CD4-positive, alpha-beta memory T cell (primary cell): ENCODE measurements at regions not wholly inside any gene's neighbourhood (a gene's known extent, or its start where the extent isn't known, plus 50 kb on each side); places are given as distances from the start of the nearest gene placed in this dataset.

Experiments
- CTCF ChIA-PET: fragments of 350-600 bp; sonication (Branson Sonifier 250); formaldehyde crosslinking; loops from one replicate; lab custom pipeline; 2021; ENCODE audit warnings: inconsistent platforms; ENCODE audit not compliant: partially characterized antibody; lab: Charles Lee
- POLR2A ChIA-PET: fragments of 350-600 bp; sonication (Branson Sonifier 250); formaldehyde crosslinking; loops from one replicate; lab custom pipeline; 2021; ENCODE audit not compliant: partially characterized antibody; lab: Charles Lee
- DNase-seq, 5 donors: peaks; one replicate each; pipeline versions ENCODE4 v3.0.0 to v3.0.0-alpha.2; 2020 to 2022; ENCODE audit warnings: mixed read lengths in 1 of 5
- H3K27ac ChIP-seq: one replicate; pipeline ENCODE4 v1.7.0; 2013; ENCODE audit warnings: low read depth, low read length
- H3K27me3 ChIP-seq: 2 replicates; pipeline ENCODE4 v1.7.0; 2013; ENCODE audit warnings: mild to moderate bottlenecking, low read length, moderate library complexity; ENCODE audit not compliant: insufficient read depth
- H3K36me3 ChIP-seq: 2 replicates; pipeline ENCODE4 v1.7.0; 2013; ENCODE audit warnings: mild to moderate bottlenecking, low read length, moderate library complexity; ENCODE audit not compliant: insufficient read depth
- H3K4me1 ChIP-seq: 2 replicates; pipeline ENCODE4 v1.7.0; 2013; ENCODE audit warnings: mild to moderate bottlenecking, low read length, moderate library complexity; ENCODE audit not compliant: insufficient read depth
- H3K4me3 ChIP-seq, 2 donors: one replicate each; pipeline ENCODE4 v1.7.0; 2013; ENCODE audit warnings: low read length in 2 of 2, mild to moderate bottlenecking in 1 of 2
- H3K9me3 ChIP-seq, 2 donors: one replicate each; pipeline ENCODE4 v1.7.0; 2013; ENCODE audit warnings: low read length in 2 of 2, control low read depth in 1 of 2; ENCODE audit not compliant: control insufficient read depth in 1 of 2
- H3K27ac Mint-ChIP-seq, 7 donors: one replicate each; pipeline ENCODE4 v1.8.0; 2020 to 2021; ENCODE audit warnings: mixed read lengths in 7 of 7, mild to moderate bottlenecking in 6 of 7, inconsistent platforms in 3 of 7, moderate library complexity in 3 of 7
- H3K27me3 Mint-ChIP-seq, 2 donors: one replicate each; pipeline ENCODE4 v1.8.0; 2020 to 2021; ENCODE audit warnings: mixed read lengths in 2 of 2
- H3K36me3 Mint-ChIP-seq, 2 donors: one replicate each; pipeline ENCODE4 v1.8.0; 2020 to 2021; ENCODE audit warnings: mixed read lengths in 2 of 2, inconsistent platforms in 1 of 2, mild to moderate bottlenecking in 1 of 2
- H3K4me1 Mint-ChIP-seq, 4 donors: one replicate each; pipeline ENCODE4 v1.8.0; 2020 to 2021; ENCODE audit warnings: mixed read lengths in 4 of 4, mild to moderate bottlenecking in 1 of 4
- H3K4me3 Mint-ChIP-seq, 8 donors: one replicate each; pipeline ENCODE4 v1.8.0; 2020 to 2021; ENCODE audit warnings: mixed read lengths in 8 of 8, mild to moderate bottlenecking in 7 of 8, moderate library complexity in 6 of 8, inconsistent platforms in 3 of 8
- H3K9me3 Mint-ChIP-seq, 8 donors: one replicate each; pipeline ENCODE4 v1.8.0; 2020 to 2021; ENCODE audit warnings: mixed read lengths in 8 of 8, mild to moderate bottlenecking in 5 of 8, inconsistent platforms in 3 of 8, moderate library complexity in 1 of 8
- intact Hi-C: fragments of 100-400 bp; cut with micrococcal nuclease; formaldehyde crosslinking; loops from one replicate; pipeline ENCODE4 v1.15.1; 2023

GRCh38 chr4:169859366-169860216, 101.8 kb upstream of the HPF1 start:
- no peak overlapping the region for H3K27ac ChIP-seq
- Mint-ChIP-seq H3K27ac (no peak overlapping the region), H3K4me3 (no peak overlapping the region), H3K4me1 (no peaks in the 10 kb centered on the region), H3K27me3 (peaks cover 0 to 3% of the 10 kb centered on the region in 2 donors), H3K9me3 (no peaks in the 10 kb centered on the region), H3K36me3 (no peaks in the 10 kb centered on the region)
- no peak overlapping the region for H3K4me3 ChIP-seq
- H3K36me3 ChIP-seq = no peaks in the 10 kb centered on the region
- H3K27me3 ChIP-seq = no peaks in the 10 kb centered on the region
- ChIA-PET CTCF (no interaction called here), POLR2A (no interaction called here)
- H3K4me1 ChIP-seq = no peaks in the 10 kb centered on the region
- intact Hi-C loops = no loop called here
- H3K9me3 ChIP-seq = no peaks in the 10 kb centered on the region
- no peak for DNase-seq

DNA sequence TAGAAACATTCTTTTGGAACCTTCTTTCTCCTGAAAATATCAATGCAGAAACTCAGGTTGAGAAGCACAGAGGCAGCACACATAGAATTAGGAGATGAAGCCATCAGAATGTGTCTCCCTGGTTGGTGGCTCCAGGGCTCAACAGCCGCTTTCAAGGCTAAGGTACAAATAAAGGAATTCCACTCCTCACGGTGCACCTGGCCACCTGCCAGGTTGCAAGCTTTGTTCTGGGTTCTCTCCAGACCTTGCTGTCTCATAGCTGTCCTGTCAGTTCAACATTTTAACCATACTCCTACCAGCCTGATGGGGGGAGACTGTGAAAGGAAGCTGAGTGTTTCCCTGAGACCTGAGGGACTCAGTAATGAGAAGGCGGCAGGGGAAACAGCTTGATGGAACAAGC, 96.3 kb upstream of the HPF1 start:
- Mint-ChIP-seq H3K4me1 (no peaks in the 10 kb centered on the region), H3K9me3 (no peaks in the 10 kb centered on the region), H3K4me3 (no peak overlapping the region), H3K36me3 (no peaks in the 10 kb centered on the region), H3K27me3 (peaks cover 6 to 13% of the 10 kb centered on the region in 2 donors), H3K27ac (no peak overlapping the region)
- no peak for DNase-seq
- no peaks in the 10 kb centered on the region for H3K4me1 ChIP-seq
- no peaks in the 10 kb centered on the region for H3K9me3 ChIP-seq
- POLR2A ChIA-PET = no interaction called here
- H3K4me3 ChIP-seq = no peak overlapping the region
- H3K36me3 ChIP-seq = no peaks in the 10 kb centered on the region
- intact Hi-C loops = no loop called here
- H3K27ac ChIP-seq = no peak overlapping the region
- CTCF ChIA-PET = no interaction called here
- H3K27me3 ChIP-seq = no peaks in the 10 kb centered on the region

- Histone ChIP-seq H3K36me3 (no peaks in the 10 kb centered on the region), H3K27me3 (no peaks in the 10 kb centered on the region), H3K9me3 (no peaks in the 10 kb centered on the region), H3K27ac (no peak overlapping the region), H3K4me1 (no peaks in the 10 kb centered on the region), H3K4me3 (no peak overlapping the region)
- H3K27me3 Mint-ChIP-seq = peaks cover 10 to 17% of the 10 kb centered on the region in 2 donors
- DNase-seq = no peak
- POLR2A ChIA-PET = no interaction called here
- H3K4me3 Mint-ChIP-seq = no peak overlapping the region
- no peaks in the 10 kb centered on the region for H3K9me3 Mint-ChIP-seq
- intact Hi-C loops = no loop called here
- H3K27ac Mint-ChIP-seq = no peak overlapping the region
- CTCF ChIA-PET = no interaction called here
- no peaks in the 10 kb centered on the region for H3K4me1 Mint-ChIP-seq
- H3K36me3 Mint-ChIP-seq = no peaks in the 10 kb centered on the region
Observed at GRCh38 chr4:169852481-169852880, 94.7 kb upstream of the HPF1 start.

DNA sequence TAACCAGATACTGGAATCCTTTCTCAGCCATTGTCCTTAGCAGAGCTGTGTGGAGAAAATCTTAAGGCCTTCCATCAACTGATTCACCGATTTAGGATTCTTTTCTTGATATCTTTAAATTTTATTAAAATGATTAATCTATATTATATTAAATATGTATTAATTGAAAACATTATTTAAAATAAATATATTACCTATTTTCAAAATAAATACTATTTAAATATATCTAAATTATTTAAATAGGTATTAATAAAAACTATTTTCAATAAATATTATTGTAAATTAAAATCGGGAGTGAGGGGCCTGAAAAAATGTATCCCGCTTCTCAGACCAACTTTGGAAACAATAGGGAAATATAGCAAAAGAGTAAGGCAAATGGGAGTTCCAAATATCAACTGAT, 94.0 kb upstream of the HPF1 start:
- no peak overlapping the region for H3K4me3 ChIP-seq
- no peak overlapping the region for H3K27ac ChIP-seq
- H3K27me3 ChIP-seq = no peaks in the 10 kb centered on the region
- peaks cover 10 to 17% of the 10 kb centered on the region in 2 donors for H3K27me3 Mint-ChIP-seq
- POLR2A ChIA-PET = no interaction called here
- no peak overlapping the region for H3K27ac Mint-ChIP-seq
- DNase-seq = no peak
- H3K4me1 ChIP-seq = no peaks in the 10 kb centered on the region
- H3K36me3 Mint-ChIP-seq = no peaks in the 10 kb centered on the region
- no peaks in the 10 kb centered on the region for H3K4me1 Mint-ChIP-seq
- no peaks in the 10 kb centered on the region for H3K36me3 ChIP-seq
- intact Hi-C loops = no loop called here
- no peak overlapping the region for H3K4me3 Mint-ChIP-seq
- CTCF ChIA-PET = interaction anchor here (1.2 kb wide), 1 partner anchor 42 kb away, joined by 3 read pairs; no protein-coding TSS in a partner anchor
- no peaks in the 10 kb centered on the region for H3K9me3 Mint-ChIP-seq
- H3K9me3 ChIP-seq = no peaks in the 10 kb centered on the region

DNA sequence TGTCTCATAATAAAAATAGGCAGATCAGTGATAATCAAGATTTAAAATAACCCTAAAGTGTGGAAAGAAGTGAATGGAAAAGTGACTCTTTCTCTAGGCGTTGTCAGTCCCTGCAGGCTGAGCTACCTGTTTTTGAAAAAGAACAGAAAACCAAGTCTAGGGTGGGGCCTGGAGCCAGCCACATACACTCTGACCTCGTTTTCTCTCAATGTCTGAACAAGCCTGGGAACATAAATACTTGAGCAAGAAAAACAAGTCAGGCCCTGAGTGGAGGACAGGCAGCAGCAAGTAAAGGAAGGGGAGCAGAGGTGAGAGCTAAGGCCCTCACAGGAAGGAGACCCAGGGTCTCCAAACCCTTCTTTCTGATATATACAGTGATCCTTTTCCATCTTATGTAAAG, 91.7 kb upstream of the HPF1 start:
- Histone ChIP-seq H3K27ac (no peak overlapping the region), H3K9me3 (no peaks in the 10 kb centered on the region), H3K4me1 (no peaks in the 10 kb centered on the region), H3K36me3 (no peaks in the 10 kb centered on the region), H3K4me3 (no peak overlapping the region), H3K27me3 (no peaks in the 10 kb centered on the region)
- DNase-seq = no peak
- H3K27me3 Mint-ChIP-seq = peaks cover 10 to 22% of the 10 kb centered on the region in 2 donors
- no peak overlapping the region for H3K4me3 Mint-ChIP-seq
- no peak overlapping the region for H3K27ac Mint-ChIP-seq
- no peaks in the 10 kb centered on the region for H3K9me3 Mint-ChIP-seq
- ChIA-PET POLR2A (no interaction called here), CTCF (no interaction called here)
- H3K4me1 Mint-ChIP-seq = no peaks in the 10 kb centered on the region
- H3K36me3 Mint-ChIP-seq = no peaks in the 10 kb centered on the region
- intact Hi-C loops = no loop called here

GRCh38 chr4:169848018-169848417, 90.3 kb upstream of the HPF1 start:
- Histone ChIP-seq H3K27ac (no peak overlapping the region), H3K4me1 (no peaks in the 10 kb centered on the region), H3K27me3 (no peaks in the 10 kb centered on the region), H3K36me3 (no peaks in the 10 kb centered on the region), H3K4me3 (no peak overlapping the region), H3K9me3 (no peaks in the 10 kb centered on the region)
- no peaks in the 10 kb centered on the region for H3K36me3 Mint-ChIP-seq
- peaks cover 8 to 22% of the 10 kb centered on the region in 2 donors for H3K27me3 Mint-ChIP-seq
- H3K4me3 Mint-ChIP-seq = no peak overlapping the region
- no peaks in the 10 kb centered on the region for H3K4me1 Mint-ChIP-seq
- no peak overlapping the region for H3K27ac Mint-ChIP-seq
- CTCF ChIA-PET = interaction anchor here (1.0 kb wide), 1 partner anchor 20 kb away, joined by 3 read pairs; no protein-coding TSS in a partner anchor
- no peak for DNase-seq
- intact Hi-C loops = no loop called here
- POLR2A ChIA-PET = no interaction called here
- H3K9me3 Mint-ChIP-seq = no peaks in the 10 kb centered on the region

GRCh38 chr4:169847171-169847570, 89.4 kb upstream of the HPF1 start:
- no peaks in the 10 kb centered on the region for H3K27me3 ChIP-seq
- H3K9me3 ChIP-seq = no peaks in the 10 kb centered on the region
- Mint-ChIP-seq H3K4me1 (no peaks in the 10 kb centered on the region), H3K27me3 (peaks cover 5 to 23% of the 10 kb centered on the region in 2 donors), H3K27ac (no peak overlapping the region), H3K4me3 (no peak overlapping the region), H3K9me3 (no peaks in the 10 kb centered on the region), H3K36me3 (no peaks in the 10 kb centered on the region)
- no peak overlapping the region for H3K4me3 ChIP-seq
- H3K4me1 ChIP-seq = no peaks in the 10 kb centered on the region
- DNase-seq = no peak
- intact Hi-C loops = no loop called here
- CTCF ChIA-PET = interaction anchor here (1.0 kb wide), 1 partner anchor 21 kb away, joined by 3 read pairs; no protein-coding TSS in a partner anchor
- POLR2A ChIA-PET = no interaction called here
- no peak overlapping the region for H3K27ac ChIP-seq
- no peaks in the 10 kb centered on the region for H3K36me3 ChIP-seq
